AG09309 (cell line): ENCODE measurements at regions not wholly inside any gene's neighbourhood (a gene's known extent, or its start where the extent isn't known, plus 50 kb on each side); places are given as distances from the start of the nearest gene placed in this dataset.

Source experiments
- DNase-seq: peaks from one replicate; pipeline ENCODE4 v3.0.0-alpha.2; 2010; ENCODE audit warnings: low read depth
- H3K4me3 ChIP-seq: 2 replicates; pipeline ENCODE4 v1.5.1; 2011; ENCODE audit warnings: mild to moderate bottlenecking, low read depth, low read length, moderate library complexity; ENCODE audit not compliant: control insufficient read depth
- CTCF ChIP-seq: IDR thresholded peaks from 2 replicates; pipeline ENCODE4 v1.5.1; 2011; ENCODE audit warnings: mild to moderate bottlenecking, low read depth, low read length, inconsistent platforms; ENCODE audit not compliant: insufficient read depth, control insufficient read depth; ENCODE audit errors: missing control alignments

- no peak for DNase-seq
- H3K4me3 ChIP-seq: no peak overlapping the region
- no peak for TF ChIP-seq CTCF
Measured at GRCh38 chr10:52923520-52923919, 150.9 kb upstream of the MBL2 start.

- no peak for TF ChIP-seq CTCF
- no peak for DNase-seq
- H3K4me3 ChIP-seq: no peak overlapping the region
Measured at GRCh38 chr10:52918714-52919305, 146.2 kb upstream of the MBL2 start.

- TF ChIP-seq CTCF: no peak
- DNase-seq: no peak
- H3K4me3 ChIP-seq: no peak overlapping the region
Measured at GRCh38 chr10:52915391-52915790, 142.8 kb upstream of the MBL2 start.

- no peak for TF ChIP-seq CTCF
- H3K4me3 ChIP-seq: no peak overlapping the region
- DNase-seq: no peak
Measured at GRCh38 chr10:52911163-52911562, 138.6 kb upstream of the MBL2 start.

GRCh38 chr10:52908478-52908877 lies 135.9 kb upstream of the MBL2 start:
- TF ChIP-seq CTCF: no peak
- H3K4me3 ChIP-seq: no peak overlapping the region
- no peak for DNase-seq

GRCh38 chr10:52906046-52906445 lies 133.5 kb upstream of the MBL2 start:
- TF ChIP-seq CTCF: no peak
- no peak for DNase-seq
- no peak overlapping the region for H3K4me3 ChIP-seq
